Islet precursor cell (in vitro differentiated cells): ENCODE measurements at regions not wholly inside any gene's neighbourhood (a gene's known extent, or its start where the extent isn't known, plus 50 kb on each side); places are given as distances from the start of the nearest gene placed in this dataset.
"Not testable (repeated sequence)": the region's sequence is repeated elsewhere in the genome, so short reads cannot be mapped to it uniquely, and the experiment has no call there.

Source experiments
- DNase-seq: peaks from one replicate; pipeline ENCODE4 v3.0.0-alpha.2; 2018

- DNase-seq: no peak
These were observed 50.2 kb upstream of the CPNE4 start for GRCh38 chr3:132084982-132085381.

- no peak for DNase-seq
These were observed 52.5 kb upstream of the CPNE4 start for GRCh38 chr3:132087356-132087755.

DNA sequence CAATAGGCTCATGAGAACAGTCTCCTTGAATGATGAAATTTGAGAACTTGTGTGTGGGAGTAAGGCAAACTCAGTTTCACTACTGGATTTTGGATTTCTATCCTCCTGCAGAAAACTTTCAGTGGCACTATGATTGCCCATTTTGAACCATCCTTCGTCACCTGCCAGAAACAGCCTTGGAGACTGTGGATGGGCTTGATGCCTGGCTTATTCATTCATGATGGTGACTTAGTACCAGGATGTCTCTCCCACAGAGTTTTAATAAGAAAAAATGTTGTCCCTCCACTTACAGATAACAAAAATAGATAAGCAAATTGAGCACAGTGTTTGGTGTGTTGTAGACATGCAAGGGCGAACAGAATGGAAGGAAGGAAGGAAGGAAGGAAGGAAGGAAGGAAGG, 53.5 kb upstream of the CPNE4 start:
- DNase-seq: no peak

GRCh38 chr3:132090921-132091320, 56.1 kb upstream of the CPNE4 start:
- DNase-seq: peak; percentile 64

DNA sequence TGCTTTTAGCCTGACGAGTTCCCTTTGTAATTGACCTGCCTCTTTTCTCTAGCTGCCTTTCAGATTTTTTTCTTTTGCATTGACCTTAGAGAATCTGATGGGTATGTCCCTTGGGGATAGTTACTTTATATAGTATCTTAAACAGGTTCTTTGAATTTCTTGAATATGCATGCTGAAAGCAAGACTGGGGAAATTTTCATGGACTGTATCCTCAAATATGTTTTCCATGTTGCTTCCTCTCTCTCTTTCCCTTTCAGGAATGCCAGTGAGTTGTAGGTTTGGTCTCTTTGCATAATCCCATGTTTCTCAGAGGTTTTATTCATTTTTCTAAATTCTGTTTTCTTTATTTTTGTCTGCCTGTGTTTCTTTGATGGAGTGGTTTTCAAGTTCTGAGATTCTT, 81.8 kb upstream of the CPNE4 start:
- DNase-seq: no peak

- no peak for DNase-seq
These were observed 82.8 kb upstream of the CPNE4 start for GRCh38 chr3:132117642-132118041.

DNA sequence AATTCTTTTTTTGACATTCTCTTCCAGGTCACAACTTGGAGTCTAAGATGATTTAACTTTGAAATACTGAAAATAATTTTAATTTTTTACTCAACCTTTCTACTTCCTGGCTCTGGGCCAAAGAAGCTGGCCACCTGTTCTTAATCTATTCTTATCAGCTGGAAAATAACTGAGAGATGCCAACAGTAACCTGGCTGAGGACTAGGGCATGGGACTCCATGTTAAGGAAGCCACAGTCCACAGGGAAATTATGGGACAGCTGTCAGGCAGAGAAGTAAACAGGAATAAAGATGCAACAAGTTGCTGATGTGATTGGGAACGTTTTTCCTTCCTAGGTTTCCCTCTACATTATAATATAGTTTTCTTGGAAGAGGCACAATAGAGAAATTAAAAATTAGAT, 84.7 kb upstream of the CPNE4 start:
- DNase-seq: no peak

- no peak for DNase-seq
These were observed 89.3 kb upstream of the CPNE4 start for GRCh38 chr3:132124096-132124495.

- DNase-seq: no peak
These were observed 90.0 kb upstream of the CPNE4 start for GRCh38 chr3:132124651-132125284.

GRCh38 chr3:132134611-132135010, 99.8 kb upstream of the CPNE4 start:
- DNase-seq: no peak

- DNase-seq: peak; percentile 95
These were observed 101.0 kb upstream of the CPNE4 start for GRCh38 chr3:132135628-132136333.

DNA sequence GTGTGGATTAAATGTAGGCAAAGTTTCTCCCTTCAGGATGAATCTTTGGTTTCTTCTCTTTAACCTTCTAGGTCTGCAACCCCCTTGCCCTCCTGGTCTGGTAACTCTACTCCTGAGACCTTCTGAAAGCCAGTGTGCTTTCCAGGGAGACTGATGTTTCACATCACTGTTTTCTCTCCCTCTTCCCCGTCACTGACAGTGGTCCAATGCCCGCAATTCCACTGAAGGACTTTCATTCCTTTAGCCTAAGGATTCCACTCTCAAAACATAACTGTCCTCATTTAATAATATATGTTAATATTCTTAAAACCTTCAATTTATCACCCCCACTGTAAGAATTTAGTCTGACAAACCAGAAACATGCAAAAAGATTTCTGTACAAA, 101.5 kb upstream of the CPNE4 start:
- DNase-seq: no peak

DNA sequence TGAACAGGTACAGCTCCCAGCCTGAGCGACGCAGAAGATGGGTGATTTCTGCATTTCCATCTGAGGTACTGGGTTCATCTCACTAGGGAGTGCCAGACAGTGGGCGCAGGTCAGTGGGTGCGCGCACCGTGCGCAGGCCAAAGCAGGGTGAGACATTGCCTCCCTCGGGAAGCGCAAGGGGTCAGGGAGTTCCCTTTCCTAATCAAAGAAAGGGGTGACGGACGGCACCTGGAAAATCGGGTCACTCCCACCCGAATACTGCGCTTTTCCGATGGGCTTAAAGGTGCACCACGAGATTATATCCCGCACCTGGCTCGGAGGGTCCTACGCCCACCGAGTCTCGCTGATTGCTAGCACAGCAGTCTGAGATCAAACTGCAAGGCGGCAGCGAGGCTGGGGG, 102.1 kb upstream of the CPNE4 start:
- DNase-seq: not testable (repeated sequence)

- DNase-seq: no peak
These were observed 111.0 kb upstream of the CPNE4 start for GRCh38 chr3:132145833-132146232.

GRCh38 chr3:132154619-132155018, 119.8 kb upstream of the CPNE4 start:
- no peak for DNase-seq

DNA sequence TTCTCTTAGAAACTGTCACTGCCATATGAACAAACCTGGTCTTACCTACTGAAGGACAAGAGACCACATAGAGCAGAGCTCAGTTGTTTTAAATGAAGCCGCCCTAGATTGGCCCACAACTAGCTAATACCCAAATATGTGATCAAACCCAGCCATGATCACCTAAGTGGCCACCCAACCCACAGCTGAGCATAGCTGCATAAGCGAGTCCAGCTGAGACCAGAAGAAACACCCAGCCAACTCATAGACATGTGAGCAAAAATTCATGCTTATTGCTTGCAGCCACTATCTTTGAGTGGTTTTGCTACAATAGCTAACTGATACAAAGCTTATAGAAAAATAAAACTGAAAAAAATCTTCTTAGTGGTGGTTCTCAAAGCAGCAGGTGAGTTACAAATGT, 124.3 kb upstream of the CPNE4 start:
- DNase-seq: no peak

GRCh38 chr3:132160198-132160597, 125.4 kb upstream of the CPNE4 start:
- no peak for DNase-seq

GRCh38 chr3:132161608-132162007, 126.8 kb upstream of the CPNE4 start:
- no peak for DNase-seq

GRCh38 chr3:132164469-132165092, 129.8 kb upstream of the CPNE4 start:
- DNase-seq: no peak

DNA sequence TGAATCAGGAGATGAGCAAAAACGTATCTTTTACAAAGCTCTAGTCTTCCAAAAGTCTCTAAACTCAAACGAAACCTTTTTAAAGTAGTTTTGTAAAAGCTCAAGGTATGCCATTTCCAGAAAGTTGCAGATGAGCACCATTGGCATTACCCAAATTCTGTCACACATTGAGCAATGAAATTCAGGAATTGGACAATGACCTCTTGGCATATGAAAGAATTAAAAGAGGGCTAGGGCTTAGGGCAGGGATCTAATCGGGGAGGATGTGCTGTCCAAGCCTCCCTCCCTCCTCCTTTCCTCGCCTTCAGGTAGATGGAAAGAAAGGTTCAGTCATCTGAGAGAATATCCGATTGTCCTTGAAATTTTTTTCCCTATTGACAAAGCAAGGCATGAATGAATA, 133.1 kb upstream of the CPNE4 start:
- no peak for DNase-seq

DNA sequence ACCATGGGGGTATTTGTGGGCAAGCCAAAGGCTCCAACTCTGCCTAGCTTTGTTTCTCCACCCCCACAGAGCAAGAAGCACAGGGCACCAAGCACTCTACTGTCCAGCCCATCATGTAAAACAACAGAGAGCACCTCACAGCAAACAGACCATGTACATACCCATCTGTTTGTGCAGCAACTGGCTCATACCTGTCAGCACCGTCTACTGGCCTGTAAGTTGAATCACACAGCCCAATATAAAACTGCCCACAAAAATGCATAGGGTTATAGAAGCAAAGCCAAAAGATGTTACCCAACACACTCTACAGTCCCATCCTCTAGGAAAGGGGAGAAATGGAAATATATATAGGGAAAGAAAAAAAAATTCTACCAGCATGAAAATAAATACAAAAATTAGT, 139.7 kb upstream of the CPNE4 start:
- DNase-seq: no peak

DNA sequence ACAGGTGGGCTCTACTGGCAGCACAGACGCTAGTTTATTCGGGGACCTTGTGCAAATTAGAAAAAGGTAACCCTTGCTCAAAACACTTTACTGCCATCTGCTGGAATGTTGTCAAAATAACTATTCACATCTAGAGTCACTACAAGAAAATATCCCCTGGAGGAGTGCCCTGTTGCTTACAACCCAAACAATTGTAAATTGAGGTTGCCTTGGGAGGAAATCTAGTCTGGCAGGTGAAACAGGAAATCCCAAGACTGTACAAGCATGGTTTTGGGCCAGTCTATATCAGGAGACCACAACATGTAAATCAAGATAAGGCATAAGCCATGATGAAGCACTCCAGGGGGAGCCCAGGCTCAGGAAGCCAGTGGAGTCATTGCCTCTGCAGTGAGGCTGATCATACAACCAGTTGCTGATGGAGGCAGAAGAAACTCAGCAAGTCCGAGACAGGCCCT, 136.8 kb upstream of the ACP3 start:
- DNase-seq: no peak

DNA sequence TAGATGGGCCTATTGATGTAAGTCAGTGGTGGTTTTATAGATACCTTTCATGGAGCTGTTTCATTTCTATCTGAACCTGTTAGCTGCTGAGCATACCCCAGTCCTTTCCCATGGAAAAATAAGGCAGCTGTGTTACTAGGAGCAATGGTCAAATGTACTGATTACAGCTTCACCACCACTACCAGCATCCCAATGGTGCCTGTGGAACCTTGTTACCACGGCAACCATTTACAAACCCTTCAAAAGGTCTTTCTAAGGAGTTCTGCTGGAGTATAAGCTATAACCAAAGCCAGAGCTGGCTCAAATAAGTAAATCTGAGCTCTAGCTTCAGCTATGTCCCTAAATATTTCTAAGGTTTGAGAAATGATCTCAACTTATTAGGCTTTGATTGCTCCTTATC, 133.4 kb upstream of the ACP3 start:
- DNase-seq: no peak

DNA sequence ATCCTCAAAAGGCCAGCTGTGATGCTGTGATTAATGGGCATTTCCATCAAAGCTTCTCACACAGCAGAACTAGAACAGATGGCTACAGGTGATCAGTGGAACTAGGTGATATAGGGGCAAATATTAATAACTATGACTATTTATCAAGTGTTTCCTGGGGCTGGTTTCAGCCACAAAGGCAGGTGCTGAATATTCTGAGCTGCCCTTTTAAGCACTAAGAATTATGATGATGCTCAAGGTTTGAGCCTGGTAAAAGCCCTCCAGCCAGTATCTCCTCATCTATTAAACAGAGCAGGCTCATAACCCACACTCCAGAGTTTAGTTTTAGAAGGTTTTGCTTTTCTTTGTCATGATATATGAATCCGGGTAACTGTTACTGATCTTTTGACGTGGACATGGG, 129.5 kb upstream of the ACP3 start:
- no peak for DNase-seq

DNA sequence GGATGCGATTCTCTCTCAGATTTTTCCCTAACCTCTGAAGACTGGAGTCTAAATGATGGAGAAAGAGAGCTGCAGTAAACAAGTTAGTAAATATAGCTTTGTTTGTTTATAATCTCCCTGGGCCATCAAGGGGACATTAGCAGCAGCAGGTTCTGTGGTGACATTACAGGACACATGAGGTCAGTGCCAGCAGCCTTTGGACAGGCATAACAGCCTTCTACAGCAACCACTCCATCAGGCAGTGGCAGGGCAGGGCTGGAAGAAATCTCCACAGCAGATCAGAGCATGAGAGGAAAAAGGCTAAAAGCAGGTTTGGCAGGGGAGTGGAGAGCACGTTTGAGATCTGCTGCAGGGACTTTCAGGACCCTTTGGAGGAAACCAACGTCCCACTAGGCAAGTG, 127.6 kb upstream of the ACP3 start:
- no peak for DNase-seq
